ENCODE measurements at regions not wholly inside any gene's neighbourhood (a gene's known extent, or its start where the extent isn't known, plus 50 kb on each side); places are given as distances from the start of the nearest gene placed in this dataset.

DNA sequence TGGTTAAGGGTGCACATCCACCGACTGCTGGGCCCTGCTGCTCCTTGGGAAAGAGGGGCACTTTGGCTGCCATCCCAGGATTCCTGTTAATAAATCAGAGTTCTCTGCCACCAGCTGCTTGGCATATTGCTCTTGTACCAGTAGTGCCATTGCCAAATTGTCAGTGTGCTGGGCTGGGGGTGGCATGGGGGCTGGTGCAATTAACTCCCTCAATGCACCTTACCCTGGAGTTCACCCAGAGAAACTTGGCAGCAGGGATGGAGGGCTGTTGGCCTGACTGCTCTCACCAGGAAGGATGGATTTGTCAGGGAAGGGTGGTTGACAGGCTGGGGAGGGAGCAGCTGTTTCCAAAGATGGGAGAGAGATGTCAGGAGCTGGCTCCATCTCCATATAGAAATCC, 94.6 kb upstream of the SKOR2 start:
- no peaks in the 10 kb centered on the region for H3K79me2 ChIP-seq (ENCODE audit: low read length)
- H3K9ac ChIP-seq (ENCODE audit: low read length) = no peak overlapping the region
- no peaks in the 10 kb centered on the region for H3K9me3 ChIP-seq (ENCODE audit: insufficient read depth, low read length)
- TF ChIP-seq, protein P1, sequence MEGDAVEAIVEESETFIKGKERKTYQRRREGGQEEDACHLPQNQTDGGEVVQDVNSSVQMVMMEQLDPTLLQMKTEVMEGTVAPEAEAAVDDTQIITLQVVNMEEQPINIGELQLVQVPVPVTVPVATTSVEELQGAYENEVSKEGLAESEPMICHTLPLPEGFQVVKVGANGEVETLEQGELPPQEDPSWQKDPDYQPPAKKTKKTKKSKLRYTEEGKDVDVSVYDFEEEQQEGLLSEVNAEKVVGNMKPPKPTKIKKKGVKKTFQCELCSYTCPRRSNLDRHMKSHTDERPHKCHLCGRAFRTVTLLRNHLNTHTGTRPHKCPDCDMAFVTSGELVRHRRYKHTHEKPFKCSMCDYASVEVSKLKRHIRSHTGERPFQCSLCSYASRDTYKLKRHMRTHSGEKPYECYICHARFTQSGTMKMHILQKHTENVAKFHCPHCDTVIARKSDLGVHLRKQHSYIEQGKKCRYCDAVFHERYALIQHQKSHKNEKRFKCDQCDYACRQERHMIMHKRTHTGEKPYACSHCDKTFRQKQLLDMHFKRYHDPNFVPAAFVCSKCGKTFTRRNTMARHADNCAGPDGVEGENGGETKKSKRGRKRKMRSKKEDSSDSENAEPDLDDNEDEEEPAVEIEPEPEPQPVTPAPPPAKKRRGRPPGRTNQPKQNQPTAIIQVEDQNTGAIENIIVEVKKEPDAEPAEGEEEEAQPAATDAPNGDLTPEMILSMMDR (IDR thresholded peaks at IDR 0.05; ENCODE audit: low read depth, low read length) = no peak
- TF ChIP-seq EZH2phosphoT487 (IDR thresholded peaks at IDR 0.05; ENCODE audit: low read depth) = no peak
- no peak overlapping the region for H3K4me2 ChIP-seq (ENCODE audit: low read length)
- no peaks in the 10 kb centered on the region for H4K20me1 ChIP-seq (ENCODE audit: insufficient read depth, low read length)
- no peaks in the 10 kb centered on the region for H3K36me3 ChIP-seq (replicated peaks; ENCODE audit: low read depth, low read length)
- H3K4me3 ChIP-seq (ENCODE audit: low read length) = no peak overlapping the region
- H3K27me3 ChIP-seq (ENCODE audit: low read depth, low read length) = peaks cover 30% of the 10 kb centered on the region
- no peaks in the 10 kb centered on the region for H3K4me1 ChIP-seq (ENCODE audit: low read length)
- no peak overlapping the region for H2AFZ ChIP-seq (ENCODE audit: low read depth, low read length)
- H3K27ac ChIP-seq (ENCODE audit: low read length) = no peak overlapping the region

DNA sequence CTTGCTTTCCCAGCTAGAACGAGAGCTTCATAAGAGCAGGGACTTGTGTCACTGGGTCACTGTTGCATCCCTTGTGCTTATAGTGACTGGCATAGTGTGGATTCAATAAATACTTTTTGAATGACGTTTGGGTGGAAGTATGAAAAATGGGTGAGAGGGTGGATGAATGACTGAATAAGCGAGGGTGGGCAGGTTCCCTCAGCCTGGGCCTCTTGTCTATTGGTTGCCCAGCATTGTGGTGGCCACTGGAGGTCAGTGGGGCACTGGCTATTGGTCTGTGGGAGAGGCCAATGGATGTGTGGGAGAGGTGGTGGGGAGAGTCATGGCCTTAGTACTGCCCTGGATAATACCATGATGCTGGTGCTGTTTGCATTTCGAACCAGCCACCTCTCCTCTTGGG, 93.8 kb upstream of the SKOR2 start:
- Histone ChIP-seq H3K79me2 (ENCODE audit: low read length) (no peaks in the 10 kb centered on the region), H3K4me1 (ENCODE audit: low read length) (no peaks in the 10 kb centered on the region), H3K27ac (ENCODE audit: low read length) (no peak overlapping the region), H3K36me3 (replicated peaks; ENCODE audit: low read depth, low read length) (no peaks in the 10 kb centered on the region), H3K9ac (ENCODE audit: low read length) (no peak overlapping the region), H3K4me2 (ENCODE audit: low read length) (no peak overlapping the region), H3K9me3 (ENCODE audit: insufficient read depth, low read length) (no peaks in the 10 kb centered on the region), H3K27me3 (ENCODE audit: low read depth, low read length) (peaks cover 30% of the 10 kb centered on the region), H4K20me1 (ENCODE audit: insufficient read depth, low read length) (no peaks in the 10 kb centered on the region), H2AFZ (ENCODE audit: low read depth, low read length) (no peak overlapping the region), H3K4me3 (ENCODE audit: low read length) (no peak overlapping the region)
- TF ChIP-seq, protein P1 (IDR thresholded peaks at IDR 0.05; ENCODE audit: low read depth, low read length) = no peak
- TF ChIP-seq EZH2phosphoT487 (IDR thresholded peaks at IDR 0.05; ENCODE audit: low read depth) = no peak

DNA sequence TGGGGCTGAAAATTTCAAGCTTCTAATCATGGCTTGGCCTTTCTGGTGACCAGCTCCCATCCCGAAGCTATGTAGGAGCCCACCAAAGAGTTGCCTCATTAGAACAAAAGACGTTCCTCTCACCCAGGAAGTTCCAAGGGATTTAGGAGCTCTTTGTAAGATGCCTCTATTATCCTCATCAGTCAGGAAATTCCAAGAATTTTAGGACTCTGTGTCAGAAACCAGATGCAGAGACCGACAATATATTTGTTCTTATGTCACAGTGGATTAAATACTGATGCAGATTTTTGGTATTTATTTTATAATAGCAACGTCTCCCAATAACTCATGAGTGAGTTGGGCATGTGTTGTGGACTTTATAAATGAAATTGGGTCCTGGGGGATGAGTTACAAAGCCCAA, 91.8 kb upstream of the SKOR2 start:
- no peak overlapping the region for H3K4me3 ChIP-seq (ENCODE audit: low read length)
- H3K9me3 ChIP-seq (ENCODE audit: insufficient read depth, low read length) = no peaks in the 10 kb centered on the region
- no peaks in the 10 kb centered on the region for H4K20me1 ChIP-seq (ENCODE audit: insufficient read depth, low read length)
- H2AFZ ChIP-seq (ENCODE audit: low read depth, low read length) = no peak overlapping the region
- no peaks in the 10 kb centered on the region for H3K4me1 ChIP-seq (ENCODE audit: low read length)
- H3K27me3 ChIP-seq (ENCODE audit: low read depth, low read length) = peaks cover 32% of the 10 kb centered on the region
- H3K79me2 ChIP-seq (ENCODE audit: low read length) = no peaks in the 10 kb centered on the region
- H3K9ac ChIP-seq (ENCODE audit: low read length) = no peak overlapping the region
- H3K36me3 ChIP-seq (replicated peaks; ENCODE audit: low read depth, low read length) = no peaks in the 10 kb centered on the region
- no peak overlapping the region for H3K27ac ChIP-seq (ENCODE audit: low read length)
- H3K4me2 ChIP-seq (ENCODE audit: low read length) = no peak overlapping the region
- TF ChIP-seq, protein P1 (IDR thresholded peaks at IDR 0.05; ENCODE audit: low read depth, low read length) = no peak
- no peak for TF ChIP-seq EZH2phosphoT487 (IDR thresholded peaks at IDR 0.05; ENCODE audit: low read depth)

DNA sequence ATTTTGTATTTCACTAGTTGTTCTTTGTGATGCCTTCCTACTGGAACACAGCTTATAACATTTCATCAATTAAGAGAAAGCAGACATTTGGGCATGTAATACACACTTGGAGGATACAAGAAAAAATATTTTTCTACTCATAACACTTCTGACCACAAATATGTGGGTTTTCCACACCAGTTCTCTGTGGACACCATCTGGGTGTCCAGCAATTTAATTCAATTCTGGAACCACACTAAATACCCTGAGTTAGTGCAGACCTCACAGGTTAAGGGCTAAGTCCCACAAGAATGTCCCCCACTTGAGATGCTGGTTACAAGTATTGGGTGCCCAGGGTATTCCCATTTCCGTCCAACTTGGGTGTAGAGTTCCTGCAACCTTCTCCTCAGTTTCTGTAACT, 91.1 kb upstream of the SKOR2 start:
- no peaks in the 10 kb centered on the region for H3K79me2 ChIP-seq (ENCODE audit: low read length)
- no peaks in the 10 kb centered on the region for H3K4me1 ChIP-seq (ENCODE audit: low read length)
- no peak for TF ChIP-seq EZH2phosphoT487 (IDR thresholded peaks at IDR 0.05; ENCODE audit: low read depth)
- TF ChIP-seq, protein P1 (IDR thresholded peaks at IDR 0.05; ENCODE audit: low read depth, low read length) = no peak
- H3K27me3 ChIP-seq (ENCODE audit: low read depth, low read length) = peaks cover 32% of the 10 kb centered on the region
- H3K4me3 ChIP-seq (ENCODE audit: low read length) = no peak overlapping the region
- no peak overlapping the region for H2AFZ ChIP-seq (ENCODE audit: low read depth, low read length)
- H3K9ac ChIP-seq (ENCODE audit: low read length) = no peak overlapping the region
- H4K20me1 ChIP-seq (ENCODE audit: insufficient read depth, low read length) = no peaks in the 10 kb centered on the region
- no peak overlapping the region for H3K4me2 ChIP-seq (ENCODE audit: low read length)
- H3K27ac ChIP-seq (ENCODE audit: low read length) = no peak overlapping the region
- no peaks in the 10 kb centered on the region for H3K9me3 ChIP-seq (ENCODE audit: insufficient read depth, low read length)
- H3K36me3 ChIP-seq (replicated peaks; ENCODE audit: low read depth, low read length) = no peaks in the 10 kb centered on the region
